Keratinocyte (primary cell): ENCODE measurements at regions not wholly inside any gene's neighbourhood (a gene's known extent, or its start where the extent isn't known, plus 50 kb on each side); places are given as distances from the start of the nearest gene placed in this dataset.

Experiments used
- DNase-seq: peaks from one replicate; pipeline ENCODE4 v3.0.0-alpha.2; 2011; ENCODE audit warnings: low read depth, missing footprints, low spot score
- FAIRE-seq: peaks from 2 replicates; lab custom pipeline; 2011; peaks lifted over from hg19 to GRCh38; lab: Jason Lieb, UNC
- H2AFZ ChIP-seq: 2 replicates; pipeline ENCODE4 v1.6.0; 2012; ENCODE audit warnings: low read length, control low read depth, inconsistent platforms; ENCODE audit not compliant: control insufficient read depth
- H3K27ac ChIP-seq: 2 replicates; pipeline ENCODE4 v1.5.1; 2011; ENCODE audit warnings: low read length; ENCODE audit not compliant: control insufficient read depth, insufficient read depth
- H3K27me3 ChIP-seq: 3 replicates; pipeline ENCODE4 v1.6.0; 2011; ENCODE audit warnings: low read length; ENCODE audit not compliant: control insufficient read depth, insufficient read depth; ENCODE audit errors: extremely low read depth
- H3K36me3 ChIP-seq, 2 experiments: 2 replicates in 1 of 2; 3 replicates in 1 of 2; pipeline ENCODE4 v1.5.1; 2011; ENCODE audit warnings: low read length in 2 of 2, mild to moderate bottlenecking in 1 of 2; ENCODE audit not compliant: control insufficient read depth in 2 of 2, insufficient read depth in 2 of 2; ENCODE audit errors: extremely low read depth in 1 of 2
- H3K4me1 ChIP-seq: 3 replicates; pipeline ENCODE4 v1.5.1; 2011; ENCODE audit warnings: low read length; ENCODE audit not compliant: control insufficient read depth, insufficient read depth; ENCODE audit errors: extremely low read depth
- H3K4me2 ChIP-seq: 3 replicates; pipeline ENCODE4 v1.6.0; 2011; ENCODE audit warnings: low read depth, low read length; ENCODE audit not compliant: control insufficient read depth, insufficient read depth; ENCODE audit errors: extremely low read depth
- H3K4me3 ChIP-seq, 3 experiments: fragments of 200-600 bp in 1 of 3; sonication (generic) in 1 of 3; 2 replicates in 2 of 3; 3 replicates in 1 of 3; pipeline ENCODE4 v1.5.1; 2011 to 2016; ENCODE audit warnings: low read length in 3 of 3, mild to moderate bottlenecking in 3 of 3, control low read depth in 2 of 3, inconsistent platforms in 1 of 3, low read depth in 1 of 3, mixed read lengths in 1 of 3, mixed run types in 1 of 3, moderate library complexity in 1 of 3; ENCODE audit not compliant: control insufficient read depth in 2 of 3, insufficient read depth in 2 of 3; ENCODE audit errors: extremely low read depth in 1 of 3
- H3K79me2 ChIP-seq: 2 replicates; pipeline ENCODE4 v1.6.0; 2012; ENCODE audit warnings: low read length; ENCODE audit not compliant: control insufficient read depth, insufficient read depth
- H3K9ac ChIP-seq: 3 replicates; pipeline ENCODE4 v1.6.0; 2011; ENCODE audit warnings: low read length; ENCODE audit not compliant: control insufficient read depth, insufficient read depth; ENCODE audit errors: extremely low read depth
- H3K9me1 ChIP-seq: 3 replicates; pipeline ENCODE4 v1.6.0; 2011; ENCODE audit warnings: low read length; ENCODE audit not compliant: control insufficient read depth, insufficient read depth; ENCODE audit errors: extremely low read depth
- H3K9me3 ChIP-seq: 2 replicates; pipeline ENCODE4 v1.5.1; 2012; ENCODE audit warnings: low read depth, low read length; ENCODE audit not compliant: control insufficient read depth
- H4K20me1 ChIP-seq: 3 replicates; pipeline ENCODE4 v1.6.0; 2011; ENCODE audit warnings: low read length; ENCODE audit not compliant: control insufficient read depth, insufficient read depth; ENCODE audit errors: extremely low read depth
- CTCF ChIP-seq, 3 experiments: IDR thresholded peaks in 1 of 3; conservative IDR thresholded peaks in 1 of 3; optimal IDR thresholded peaks in 1 of 3; 2 replicates in 2 of 3; 3 replicates in 1 of 3; pipeline versions ENCODE3 to v1.5.1; 2011; ENCODE audit warnings: low read length in 3 of 3, mild to moderate bottlenecking in 3 of 3, moderate library complexity in 2 of 3, control low read depth in 1 of 3, inconsistent platforms in 1 of 3; ENCODE audit not compliant: insufficient read depth in 2 of 3; ENCODE audit errors: extremely low read depth in 1 of 3
- EZH2 ChIP-seq: IDR thresholded peaks from one replicate; pipeline ENCODE4 v1.6.1; 2012; ENCODE audit warnings: inconsistent platforms, mild to moderate bottlenecking, low read length, moderate library complexity
- dilution Hi-C: fragments of 300-500 bp; cut with MboI; formaldehyde crosslinking; loops from one replicate; pipeline ENCODE4 v1.7.0; 2020; ENCODE audit warnings: low sequenced_read_pairs; ENCODE audit not compliant: extremely low pct_ligation_motif_present

GRCh38 chr1:195053478-195053877 lies 1554.8 kb downstream of the KCNT2 start:
- no peak overlapping the region for H3K9ac ChIP-seq
- H3K4me1 ChIP-seq: no peaks in the 10 kb centered on the region
- H2AFZ ChIP-seq: no peak overlapping the region
- H3K27me3 ChIP-seq: no peaks in the 10 kb centered on the region
- no peaks in the 10 kb centered on the region for H3K36me3 ChIP-seq
- no peak for FAIRE-seq
- no peaks in the 10 kb centered on the region for H3K79me2 ChIP-seq
- H3K9me3 ChIP-seq: no peaks in the 10 kb centered on the region
- dilution Hi-C loops: no loop called here
- H3K27ac ChIP-seq: no peak overlapping the region
- no peak overlapping the region for H3K4me2 ChIP-seq
- TF ChIP-seq CTCF (optimal IDR thresholded peaks at IDR 0.05 in 1 of 3, IDR thresholded peaks at IDR 0.05 in 1 of 3, conservative IDR thresholded peaks at IDR 0.05 in 1 of 3; ENCODE audit: extremely low read depth in 1 of 3, insufficient read depth in 2 of 3, low read length in 3 of 3): no peak
- TF ChIP-seq EZH2: no peak
- no peak for DNase-seq
- H3K4me3 ChIP-seq: no peak overlapping the region
- H3K9me1 ChIP-seq: no peaks in the 10 kb centered on the region
- no peaks in the 10 kb centered on the region for H4K20me1 ChIP-seq

- Histone ChIP-seq H3K4me2 (no peak overlapping the region), H4K20me1 (no peaks in the 10 kb centered on the region), H2AFZ (no peak overlapping the region), H3K27ac (no peak overlapping the region), H3K9me1 (no peaks in the 10 kb centered on the region), H3K36me3 (no peaks in the 10 kb centered on the region), H3K9ac (no peak overlapping the region), H3K9me3 (no peaks in the 10 kb centered on the region), H3K4me1 (no peaks in the 10 kb centered on the region), H3K4me3 (no peak overlapping the region), H3K27me3 (no peaks in the 10 kb centered on the region), H3K79me2 (no peaks in the 10 kb centered on the region)
- dilution Hi-C loops: no loop called here
- no peak for TF ChIP-seq EZH2
- no peak for TF ChIP-seq CTCF (optimal IDR thresholded peaks at IDR 0.05 in 1 of 3, IDR thresholded peaks at IDR 0.05 in 1 of 3, conservative IDR thresholded peaks at IDR 0.05 in 1 of 3; ENCODE audit: extremely low read depth in 1 of 3, insufficient read depth in 2 of 3, low read length in 3 of 3)
- DNase-seq (no peak), FAIRE-seq (no peak)
Measured at GRCh38 chr1:195047772-195048171, 1560.5 kb downstream of the KCNT2 start.
